GM12864 (cell line): ENCODE measurements at regions not wholly inside any gene's neighbourhood (a gene's known extent, or its start where the extent isn't known, plus 50 kb on each side); places are given as distances from the start of the nearest gene placed in this dataset.

Source experiments
- DNase-seq: peaks from one replicate; pipeline ENCODE4 v3.0.0-alpha.2; 2011; ENCODE audit warnings: low read depth
- H3K4me3 ChIP-seq: 2 replicates; pipeline ENCODE4 v1.5.1; 2011; ENCODE audit warnings: mild to moderate bottlenecking, low read depth, low read length, control low read depth
- CTCF ChIP-seq: IDR thresholded peaks from 2 replicates; pipeline ENCODE4 v1.5.1; 2011; ENCODE audit warnings: low read depth, mild to moderate bottlenecking, moderate library complexity, low read length, control low read depth, inconsistent platforms; ENCODE audit errors: missing control alignments

- no peak overlapping the region for H3K4me3 ChIP-seq
- peak; percentile 64 for DNase-seq
- TF ChIP-seq CTCF: no peak
These were observed 72.0 kb upstream of the F13A1 start for GRCh38 chr6:6392214-6393068.

GRCh38 chr6:6393069-6393529 is 72.6 kb upstream of the F13A1 start:
- no peak for TF ChIP-seq CTCF
- no peak overlapping the region for H3K4me3 ChIP-seq
- no peak for DNase-seq

GRCh38 chr6:6395581-6396197 is 75.2 kb upstream of the F13A1 start:
- TF ChIP-seq CTCF: no peak
- H3K4me3 ChIP-seq: no peak overlapping the region
- DNase-seq: no peak

GRCh38 chr6:6397842-6398241 is 77.4 kb upstream of the F13A1 start:
- TF ChIP-seq CTCF: no peak
- H3K4me3 ChIP-seq: no peak overlapping the region
- DNase-seq: no peak

- TF ChIP-seq CTCF: no peak
- DNase-seq: no peak
- no peak overlapping the region for H3K4me3 ChIP-seq
These were observed 79.1 kb upstream of the F13A1 start for GRCh38 chr6:6399568-6399967.

GRCh38 chr6:6401401-6401800 is 80.9 kb upstream of the F13A1 start:
- TF ChIP-seq CTCF: no peak
- no peak for DNase-seq
- no peak overlapping the region for H3K4me3 ChIP-seq
